Stimulated activated CD4-positive, alpha-beta T cell treated with anti-CD3 and anti-CD28 coated beads, TNF-alpha, amount 100 ng/mL, for 1 hour (primary cell): ENCODE measurements at regions not wholly inside any gene's neighbourhood (a gene's known extent, or its start where the extent isn't known, plus 50 kb on each side); places are given as distances from the start of the nearest gene placed in this dataset.
"Not testable (repeated sequence)": the region's sequence is repeated elsewhere in the genome, so short reads cannot be mapped to it uniquely, and the experiment has no call there.

ENCODE experiments used
- DNase-seq, 3 donors: peaks; one replicate each; pipeline ENCODE4 v3.0.0-alpha.2; 2020; ENCODE audit warnings: low read depth in 3 of 3, low spot score in 1 of 3

DNA sequence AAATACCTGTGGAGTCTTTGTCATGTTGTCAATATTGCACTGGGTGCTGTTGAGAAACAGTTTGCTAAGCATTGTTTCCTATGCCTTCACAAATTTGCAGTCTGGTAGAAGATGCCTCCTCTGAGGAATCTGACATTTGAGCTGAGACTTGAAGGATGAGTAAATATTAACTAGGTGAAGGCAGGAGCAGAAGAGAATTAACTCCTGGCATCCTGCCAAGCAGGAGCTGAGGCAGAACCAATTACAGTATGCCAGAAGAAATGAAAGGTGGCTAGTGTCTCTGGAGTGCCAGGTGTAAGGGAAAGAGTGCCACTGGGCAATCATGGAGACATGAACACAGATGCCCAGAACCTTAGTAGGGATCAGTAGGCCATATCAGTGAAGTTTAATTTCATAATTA lies 1778.2 kb upstream of the PCDH10 start:
- DNase-seq: no peak

DNA sequence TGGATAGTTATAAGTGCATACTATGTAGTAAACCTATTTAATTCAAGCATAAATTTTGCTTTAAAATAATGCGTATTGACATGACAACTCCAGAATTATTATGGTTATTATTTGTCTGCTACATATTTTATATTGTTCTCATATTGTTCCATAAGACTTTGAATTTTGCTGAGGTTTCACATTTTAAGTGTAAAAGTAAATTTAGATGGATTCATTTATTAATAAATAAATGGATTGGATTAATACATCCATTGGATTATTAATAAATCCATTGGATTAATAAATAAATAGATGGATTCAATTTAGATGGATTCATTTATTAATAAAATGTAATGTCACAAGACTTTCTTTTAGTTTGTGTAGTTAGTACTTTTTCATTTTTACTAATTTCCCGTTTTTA lies 1768.0 kb upstream of the PCDH10 start:
- no peak for DNase-seq

DNA sequence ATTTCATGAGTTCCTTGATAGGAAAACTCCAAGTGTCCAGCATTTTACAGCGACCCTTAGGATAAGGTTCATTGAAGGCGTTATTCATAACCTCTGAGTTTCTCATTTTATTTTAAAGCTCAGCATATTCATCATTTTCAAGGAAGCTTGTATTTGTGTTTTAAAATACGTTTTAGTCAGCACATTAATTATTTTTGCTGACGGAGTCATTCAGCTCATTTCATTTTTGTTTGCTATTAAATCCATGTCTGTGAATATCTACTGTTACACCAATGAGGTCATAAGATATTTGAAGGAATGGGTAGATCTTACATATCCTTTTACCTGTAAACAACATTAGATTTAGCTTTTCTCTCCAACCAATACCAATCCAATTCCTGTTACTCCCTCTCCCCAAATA lies 1766.3 kb upstream of the PCDH10 start:
- DNase-seq: no peak

DNA sequence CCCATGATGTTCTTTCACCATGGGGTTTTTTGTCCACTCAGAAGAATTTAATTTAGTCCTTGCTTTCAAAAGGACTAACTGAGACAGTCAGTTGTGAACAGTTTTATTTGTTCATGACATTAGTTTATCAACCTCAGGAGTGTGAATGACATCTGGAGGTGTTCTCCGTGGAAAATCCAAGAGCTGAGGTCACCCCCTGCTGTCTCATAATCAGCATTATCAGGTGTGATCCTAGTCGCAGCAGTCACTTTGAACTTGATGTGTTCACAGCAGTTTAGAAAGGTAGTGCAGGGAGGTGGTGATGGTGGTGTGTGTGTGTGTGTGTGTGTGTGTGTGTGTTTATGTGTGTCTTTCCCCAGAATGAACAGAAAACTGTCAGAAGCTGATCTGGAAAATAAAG lies 1760.8 kb upstream of the PCDH10 start:
- no peak for DNase-seq

DNA sequence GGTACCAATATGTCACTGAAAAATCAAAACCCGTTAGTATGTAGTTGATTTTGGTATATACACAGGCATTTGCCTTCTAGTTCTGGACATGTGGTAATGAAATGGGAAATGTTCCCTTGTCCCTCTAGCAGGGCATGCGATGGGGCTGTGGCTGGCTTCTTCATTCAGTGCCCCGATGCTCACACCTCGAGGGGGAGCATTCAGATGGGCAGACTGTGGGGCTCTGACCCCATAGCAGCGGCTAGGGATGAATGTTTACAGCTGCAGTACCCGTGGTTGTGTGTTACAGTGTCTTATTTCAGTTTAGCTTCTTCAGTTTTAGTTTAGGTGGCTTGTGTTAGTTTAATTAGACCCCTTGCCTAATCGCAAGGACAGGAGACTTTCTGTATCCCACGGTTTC lies 1741.0 kb upstream of the PCDH10 start:
- DNase-seq: no peak

DNA sequence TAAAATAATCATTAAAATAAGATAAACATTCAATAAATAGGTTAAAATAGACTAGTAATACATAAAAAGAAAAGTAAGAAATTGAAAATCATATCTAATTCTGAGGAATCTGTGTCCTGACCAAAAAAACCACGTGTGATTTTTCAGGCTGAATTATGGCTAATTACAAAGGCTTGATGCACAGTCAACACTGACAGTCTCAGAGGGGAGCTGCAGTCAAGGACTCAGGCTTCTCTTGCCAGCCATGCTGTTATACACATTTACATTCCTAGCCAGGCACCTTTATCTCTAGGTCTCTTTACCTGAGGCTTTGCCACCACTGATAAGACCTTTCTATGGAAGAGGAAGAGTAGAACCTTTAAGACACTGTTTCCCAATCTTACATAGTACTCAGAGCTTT lies 1737.7 kb upstream of the PCDH10 start:
- DNase-seq: no peak

DNA sequence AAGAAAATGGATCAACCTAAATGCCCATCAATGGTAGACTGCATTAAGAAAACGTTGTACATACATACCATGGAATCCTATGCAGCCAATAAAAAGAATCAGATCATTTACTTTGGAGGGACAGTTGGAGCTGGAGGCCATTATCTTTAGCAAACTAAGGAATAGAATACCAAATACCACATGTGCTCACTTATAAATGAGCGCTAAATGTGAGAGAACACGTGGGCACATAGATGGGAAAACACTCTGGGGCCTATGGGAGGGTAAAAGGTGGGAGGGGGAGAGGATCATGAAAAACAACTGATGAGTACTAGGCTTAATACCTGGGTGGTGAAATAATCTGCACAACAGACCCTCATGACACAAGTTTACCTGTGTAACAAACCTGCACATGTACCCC lies 1729.9 kb upstream of the PCDH10 start:
- no peak for DNase-seq

DNA sequence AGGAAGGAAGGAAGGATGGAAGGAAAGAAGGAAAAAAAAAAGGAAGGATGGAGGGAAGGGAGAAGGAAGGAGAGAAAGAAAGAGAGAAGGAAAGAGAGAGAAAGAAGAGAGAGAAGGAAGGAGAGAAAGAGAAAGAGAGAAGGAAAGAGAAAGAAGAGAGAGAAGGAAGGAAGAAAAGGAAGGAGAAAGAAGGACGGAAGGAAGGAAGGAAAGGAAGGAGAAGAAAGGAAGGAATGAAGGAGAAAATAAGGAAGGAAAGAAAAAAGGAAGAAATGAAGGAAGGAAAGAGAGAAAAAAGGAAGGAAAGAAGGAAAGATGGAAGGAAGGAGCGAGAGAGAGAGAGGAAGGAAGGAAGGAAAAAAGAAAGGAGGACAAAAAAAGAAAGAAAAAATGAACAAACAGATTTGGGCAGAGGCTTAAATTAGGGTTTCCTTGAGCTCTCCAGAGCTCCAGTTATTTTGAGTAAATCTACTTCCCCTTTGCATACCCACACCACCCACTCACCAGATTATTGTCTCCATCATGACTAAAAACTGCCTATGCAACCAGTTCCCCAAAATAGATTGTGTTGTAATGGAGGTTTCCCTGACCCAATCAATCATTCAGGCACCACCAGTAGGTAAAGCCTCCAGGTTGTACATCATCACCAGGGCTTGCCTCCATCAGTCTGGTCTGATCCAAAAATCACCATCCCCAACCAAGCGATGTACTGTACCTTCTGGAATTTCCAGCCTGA lies 1722.9 kb upstream of the PCDH10 start:
- no peak for DNase-seq

DNA sequence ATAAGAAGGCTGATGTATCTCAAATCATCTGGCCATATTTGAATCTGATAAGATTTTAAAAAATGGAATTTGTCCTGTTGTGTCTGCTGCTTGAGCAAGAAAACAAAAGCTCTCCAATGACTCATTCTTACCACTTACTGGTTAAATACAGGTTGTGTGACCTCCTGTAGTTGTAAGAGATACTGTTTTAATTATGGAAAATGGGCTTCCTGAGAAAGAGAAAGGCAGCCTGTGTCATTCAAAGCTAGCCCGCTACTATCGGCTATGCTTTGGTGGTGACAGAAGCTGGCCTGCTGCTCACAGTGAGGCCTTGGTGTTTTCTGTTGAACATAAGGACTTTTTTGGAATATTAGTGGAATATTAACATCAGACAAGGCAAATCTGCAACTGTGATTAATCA lies 1722.1 kb upstream of the PCDH10 start:
- no peak for DNase-seq

DNA sequence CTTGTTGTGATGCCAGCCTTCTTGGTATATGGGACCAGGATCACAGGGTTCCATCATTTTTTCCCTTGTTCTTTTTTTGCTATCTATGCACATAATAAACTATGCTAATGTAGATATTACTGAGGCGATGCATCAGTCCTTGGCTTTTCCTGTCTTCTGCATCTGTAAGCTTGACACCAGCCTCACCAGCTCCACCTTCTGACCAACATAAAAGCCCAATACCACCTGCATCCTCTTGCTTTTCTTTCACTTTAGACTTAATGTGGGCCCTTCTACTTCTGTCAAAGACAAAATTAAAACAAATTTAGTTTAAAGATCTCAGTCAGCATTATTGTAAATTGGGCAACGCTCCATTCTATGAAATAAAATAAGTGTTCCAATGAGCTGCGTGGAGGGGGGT lies 1718.8 kb upstream of the PCDH10 start:
- DNase-seq: no peak

DNA sequence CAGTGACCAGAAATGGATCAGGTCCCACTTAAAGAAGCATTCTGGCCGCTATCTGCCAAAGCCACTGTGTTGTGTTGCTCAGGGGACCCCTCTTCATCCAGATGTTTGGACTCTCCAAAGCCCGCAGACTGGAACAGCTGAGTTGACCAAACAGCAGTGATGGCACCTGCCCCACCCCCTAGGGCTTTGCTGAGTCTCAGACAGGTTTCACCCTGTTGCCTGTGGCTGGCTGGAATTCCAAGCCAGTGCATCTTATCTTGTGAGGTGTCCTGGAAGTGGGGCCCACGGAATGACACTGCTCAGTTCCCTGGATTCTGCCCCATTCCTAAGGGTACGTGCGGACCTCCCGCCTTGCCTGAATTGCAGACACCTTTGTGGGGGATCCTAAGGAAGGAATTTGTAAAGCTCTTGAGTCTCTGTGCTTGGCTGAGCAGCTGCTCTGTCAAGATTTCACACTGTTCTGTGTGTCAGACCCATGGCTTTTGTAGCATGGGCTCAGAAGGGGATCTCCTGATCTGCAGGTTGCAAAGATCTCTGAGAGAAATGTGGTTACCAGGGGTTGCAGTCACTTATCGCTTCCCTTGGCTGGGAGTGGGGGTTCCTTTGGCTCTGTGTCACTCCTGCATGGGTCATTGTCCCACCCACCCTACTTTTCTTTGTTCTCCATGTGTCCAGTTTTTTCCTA lies 1707.9 kb upstream of the PCDH10 start:
- no peak for DNase-seq

DNA sequence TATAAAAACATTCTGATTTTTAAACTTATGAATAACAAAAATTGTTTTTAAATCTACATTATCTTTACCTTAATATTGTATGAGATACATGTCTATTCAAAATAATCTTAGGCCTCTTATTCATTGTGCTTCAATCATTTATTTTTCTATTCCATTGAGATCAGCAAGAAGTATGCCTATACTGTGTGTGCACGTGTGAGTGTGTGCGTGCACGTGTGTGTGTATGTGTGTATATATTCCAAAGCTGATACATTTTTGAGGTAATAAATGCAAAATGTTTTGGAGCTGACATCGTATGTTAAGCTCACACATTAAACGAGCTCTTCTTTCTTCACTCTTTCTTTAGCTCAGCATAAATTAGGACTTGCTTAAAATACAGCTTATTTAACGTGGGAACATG lies 1701.2 kb upstream of the PCDH10 start:
- DNase-seq: no peak

DNA sequence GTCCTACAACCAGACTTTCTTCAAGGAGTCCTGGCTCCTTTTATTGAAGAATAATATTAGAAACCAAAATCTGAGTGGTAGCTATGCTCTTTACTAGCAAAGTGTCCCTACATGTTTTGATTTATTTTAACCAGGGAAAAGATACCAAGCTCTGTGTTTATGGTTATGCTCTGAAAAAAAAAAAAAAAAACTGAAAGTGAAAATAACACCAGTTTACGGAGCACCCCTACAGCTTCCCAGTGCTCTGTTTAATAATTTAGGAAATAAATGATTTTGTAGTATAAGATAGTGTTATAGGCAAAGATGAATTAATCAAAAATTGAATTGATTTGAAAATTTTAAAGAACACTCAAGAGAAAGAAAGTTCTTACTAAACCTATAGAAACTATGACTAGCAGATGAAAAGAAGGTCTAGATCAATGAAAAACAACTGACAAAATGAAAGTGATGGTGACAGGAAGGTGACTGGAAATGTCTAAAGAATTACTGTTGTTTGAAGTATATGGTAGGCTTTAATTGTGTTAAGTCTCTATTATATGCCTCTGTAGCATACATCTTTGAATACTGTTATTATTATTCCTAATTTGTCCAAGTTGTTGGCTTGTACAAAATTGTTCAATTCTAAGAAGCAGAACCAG lies 1698.4 kb upstream of the PCDH10 start:
- no peak for DNase-seq

DNA sequence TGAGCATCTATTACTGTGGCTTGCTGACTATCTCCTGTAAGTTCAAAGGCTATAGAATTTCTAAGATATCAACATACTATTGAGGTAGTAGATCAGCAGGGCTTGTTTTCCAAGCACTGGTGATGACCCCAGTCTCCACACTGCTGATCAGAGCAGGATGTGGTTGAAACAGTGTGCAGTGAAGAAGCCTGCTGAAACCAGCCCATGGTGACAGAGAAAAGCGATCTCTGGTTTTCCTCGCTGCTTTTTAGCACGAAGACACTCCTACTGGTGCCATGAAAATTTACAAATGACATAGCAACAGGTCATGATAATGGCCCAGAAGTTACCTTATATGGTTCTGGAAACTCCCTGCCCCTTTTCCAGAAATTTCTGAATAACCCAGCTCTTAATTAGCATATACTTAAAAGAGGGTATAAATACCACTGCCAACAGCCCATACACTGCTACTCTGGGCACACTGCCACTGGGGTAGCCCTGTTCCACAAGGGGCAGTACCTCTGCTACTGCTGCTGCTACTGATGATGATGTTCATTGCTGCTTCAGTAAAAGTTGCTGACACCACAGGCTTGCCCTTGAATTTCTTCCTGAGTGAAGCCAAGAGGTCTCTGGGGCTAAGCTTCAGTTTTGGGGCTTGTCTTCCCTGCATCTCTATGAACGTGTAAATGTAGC lies 1689.5 kb upstream of the PCDH10 start:
- no peak for DNase-seq

DNA sequence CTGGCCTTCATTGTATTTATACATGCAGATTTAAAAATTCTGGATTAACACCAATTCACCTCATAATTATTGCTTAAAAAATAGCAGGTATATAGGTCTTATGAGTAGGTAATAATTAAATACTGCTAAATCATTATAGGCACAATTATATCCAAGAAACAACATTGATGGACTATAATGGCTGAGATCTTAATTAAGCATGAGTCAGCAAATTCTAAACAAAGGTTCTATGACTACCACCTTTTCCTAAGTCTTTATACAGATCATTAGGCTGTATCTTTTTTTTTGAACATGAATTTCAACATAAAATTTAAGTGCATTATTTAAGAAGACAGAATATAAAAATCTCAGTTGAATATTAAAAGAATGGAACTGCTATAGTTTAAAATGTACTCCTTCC lies 1678.7 kb upstream of the PCDH10 start:
- DNase-seq: no peak

DNA sequence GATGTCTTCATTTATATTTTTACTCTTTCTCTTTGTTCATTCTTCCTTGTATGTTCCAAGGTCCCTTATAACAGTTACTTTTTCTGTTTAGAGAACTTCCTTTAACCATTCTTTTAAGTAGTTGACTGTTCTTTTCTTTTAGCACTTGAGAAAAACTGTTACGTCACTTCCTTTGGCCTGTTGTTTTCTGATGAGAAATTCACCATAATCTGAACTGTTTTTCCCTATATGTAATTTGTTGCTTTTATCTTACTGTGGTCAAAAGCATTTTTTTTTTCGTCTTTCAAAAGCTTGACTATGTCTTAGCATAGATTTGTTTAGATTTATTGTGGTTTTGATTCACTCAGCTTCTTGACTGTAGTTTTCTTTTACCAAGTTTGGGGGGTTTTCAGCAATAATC lies 1660.3 kb upstream of the PCDH10 start:
- no peak for DNase-seq

DNA sequence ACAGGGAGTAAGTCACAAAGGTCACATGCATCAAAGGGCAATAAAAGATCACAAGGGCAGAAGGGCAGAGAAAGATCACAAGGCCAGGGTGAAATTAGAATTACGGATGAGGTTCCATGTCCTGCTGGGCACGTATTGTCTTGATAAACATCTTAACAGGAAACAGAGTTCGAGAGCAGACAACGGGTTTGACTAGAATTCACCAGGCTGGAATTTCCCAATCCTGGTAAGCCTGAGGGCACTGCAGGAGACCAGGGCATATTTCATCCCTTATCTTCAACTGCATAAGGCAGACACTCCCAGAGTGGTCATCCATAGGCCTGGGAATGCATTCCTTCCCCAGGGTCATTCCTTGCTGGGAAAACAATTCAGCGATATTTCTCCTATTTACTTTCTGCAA lies 1652.9 kb upstream of the PCDH10 start:
- not testable (repeated sequence) for DNase-seq

DNA sequence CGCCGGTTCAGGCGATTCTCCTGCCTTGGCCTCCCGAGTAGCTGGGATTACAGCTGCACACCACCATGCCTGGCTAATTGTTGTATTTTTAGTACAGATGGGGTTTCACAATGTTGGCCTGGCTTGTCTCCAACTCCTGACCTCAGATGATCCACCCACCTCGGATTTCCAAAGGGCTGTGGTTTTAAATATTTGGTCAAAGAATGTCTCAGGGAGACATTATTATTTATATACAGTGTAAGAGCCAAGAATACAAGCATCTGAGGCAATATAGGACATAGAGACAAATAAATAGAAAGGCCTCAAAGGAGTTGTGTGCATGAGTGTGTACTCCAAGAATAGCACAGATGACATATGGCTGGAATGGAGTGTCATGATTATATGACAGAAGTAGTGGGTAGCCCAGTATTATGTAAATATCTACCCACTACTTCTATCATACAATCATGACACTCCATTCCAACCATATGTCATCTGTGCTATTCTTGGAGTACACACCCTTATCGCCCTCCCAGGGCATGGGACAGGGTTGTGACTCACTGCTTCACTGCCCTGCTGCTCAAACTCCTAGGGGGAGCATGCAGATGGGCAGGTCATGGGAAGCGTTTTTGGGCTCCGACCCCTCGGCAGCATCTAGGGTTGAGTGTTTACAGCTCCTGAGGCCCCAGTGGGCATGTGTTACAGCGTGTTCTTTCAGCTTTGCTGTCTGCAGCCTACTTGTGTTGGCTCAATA lies 1649.8 kb upstream of the PCDH10 start:
- no peak for DNase-seq

DNA sequence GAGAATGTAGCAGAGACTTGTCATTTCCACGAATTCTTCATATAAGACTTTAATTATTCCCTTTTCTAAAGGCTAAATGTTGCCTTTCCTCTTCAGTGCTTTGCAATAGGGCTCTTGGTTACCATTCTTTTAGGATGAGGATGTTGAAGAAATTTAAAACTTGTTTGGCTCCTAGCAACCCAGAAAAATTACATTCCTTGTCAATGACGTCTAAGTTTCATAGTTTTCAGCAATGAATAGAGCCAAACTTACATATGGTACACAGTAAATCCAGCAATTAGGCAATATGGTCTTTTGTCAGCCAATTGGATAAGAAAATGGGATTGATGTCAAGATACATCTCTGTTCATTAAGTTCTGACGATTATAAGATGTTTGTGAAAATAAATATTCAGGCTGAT lies 1639.6 kb upstream of the PCDH10 start:
- no peak for DNase-seq

DNA sequence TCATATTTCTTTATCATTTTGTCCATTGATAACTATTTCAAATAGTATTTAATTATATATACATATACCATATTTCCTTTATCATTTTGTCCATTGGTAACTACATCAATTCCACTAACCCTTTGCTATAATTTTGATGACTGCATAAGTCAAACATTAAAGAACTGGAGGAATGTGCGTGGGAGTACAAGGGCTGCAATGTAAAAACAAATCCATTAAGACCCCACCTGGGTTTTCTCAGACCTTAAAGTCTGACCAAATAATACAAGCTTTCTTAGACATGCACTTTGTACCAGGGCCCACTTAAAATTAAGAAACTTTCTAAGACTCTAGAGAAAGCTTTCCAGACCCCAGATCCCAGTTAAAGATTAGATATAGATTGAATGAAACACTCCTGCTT lies 1622.4 kb upstream of the PCDH10 start:
- DNase-seq: no peak

DNA sequence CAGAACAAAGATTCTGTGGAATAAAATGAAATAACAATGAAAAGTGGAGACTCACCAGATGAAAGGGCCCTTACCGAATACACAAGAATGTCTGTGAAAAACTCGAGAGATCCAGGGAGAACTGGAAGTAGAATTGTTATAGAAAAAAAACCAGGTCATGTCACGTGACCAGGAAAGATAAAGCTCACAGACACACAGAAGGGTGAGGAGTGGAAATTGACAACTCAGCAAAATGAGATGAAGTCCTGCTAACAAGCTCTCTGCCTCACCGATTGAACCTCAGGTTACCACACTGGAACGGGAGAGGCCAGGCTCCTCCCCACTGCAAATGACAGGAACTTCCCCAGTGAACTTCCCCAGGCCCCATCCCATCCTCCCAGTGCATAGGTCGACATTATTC lies 1618.0 kb upstream of the PCDH10 start:
- no peak for DNase-seq
